ENCODE measurements at regions not wholly inside any gene's neighbourhood (a gene's known extent, or its start where the extent isn't known, plus 50 kb on each side); places are given as distances from the start of the nearest gene placed in this dataset.

DNA sequence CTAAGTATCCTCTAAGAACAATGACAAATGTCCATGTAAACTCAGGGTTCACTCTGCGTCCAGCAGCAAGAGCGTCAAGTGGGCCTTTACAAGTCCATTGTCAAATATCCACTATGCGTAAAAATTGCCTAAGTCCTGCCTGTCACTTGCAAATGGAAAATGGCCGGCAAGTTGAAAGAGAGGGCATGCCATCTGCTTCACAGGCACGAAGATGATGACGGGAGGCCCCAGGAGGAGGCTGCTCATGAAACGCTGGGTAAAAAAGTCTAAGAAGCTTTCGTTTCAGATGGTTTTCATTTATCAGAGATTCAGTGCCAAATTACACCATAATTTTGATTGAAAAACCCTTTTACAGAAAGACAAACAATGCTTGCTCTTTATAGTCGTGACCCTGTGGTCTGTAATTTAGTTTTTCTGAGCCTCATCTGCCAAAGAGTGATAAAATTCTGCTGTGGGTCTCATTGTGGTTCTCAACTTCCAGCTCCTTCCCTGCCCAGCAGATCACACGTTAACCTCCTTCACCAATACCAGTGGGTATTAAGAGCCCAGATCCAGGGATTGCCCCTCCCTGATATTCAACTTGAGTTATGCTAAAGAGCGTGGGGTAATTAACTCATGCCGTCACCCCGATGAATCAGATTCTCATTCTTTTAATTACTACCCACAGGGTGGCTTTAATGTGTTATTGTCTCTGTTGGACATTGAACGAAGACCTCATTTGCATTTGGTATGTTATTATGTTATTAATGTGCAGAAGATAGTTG lies 160.2 kb upstream of the ALKAL2 start:
- DNase-seq (ENCODE audit: low spot score) = no peak
- TF ChIP-seq, protein P1, sequence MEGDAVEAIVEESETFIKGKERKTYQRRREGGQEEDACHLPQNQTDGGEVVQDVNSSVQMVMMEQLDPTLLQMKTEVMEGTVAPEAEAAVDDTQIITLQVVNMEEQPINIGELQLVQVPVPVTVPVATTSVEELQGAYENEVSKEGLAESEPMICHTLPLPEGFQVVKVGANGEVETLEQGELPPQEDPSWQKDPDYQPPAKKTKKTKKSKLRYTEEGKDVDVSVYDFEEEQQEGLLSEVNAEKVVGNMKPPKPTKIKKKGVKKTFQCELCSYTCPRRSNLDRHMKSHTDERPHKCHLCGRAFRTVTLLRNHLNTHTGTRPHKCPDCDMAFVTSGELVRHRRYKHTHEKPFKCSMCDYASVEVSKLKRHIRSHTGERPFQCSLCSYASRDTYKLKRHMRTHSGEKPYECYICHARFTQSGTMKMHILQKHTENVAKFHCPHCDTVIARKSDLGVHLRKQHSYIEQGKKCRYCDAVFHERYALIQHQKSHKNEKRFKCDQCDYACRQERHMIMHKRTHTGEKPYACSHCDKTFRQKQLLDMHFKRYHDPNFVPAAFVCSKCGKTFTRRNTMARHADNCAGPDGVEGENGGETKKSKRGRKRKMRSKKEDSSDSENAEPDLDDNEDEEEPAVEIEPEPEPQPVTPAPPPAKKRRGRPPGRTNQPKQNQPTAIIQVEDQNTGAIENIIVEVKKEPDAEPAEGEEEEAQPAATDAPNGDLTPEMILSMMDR (IDR thresholded peaks at IDR 0.05; ENCODE audit: extremely low read depth, missing control alignments) = no peak

DNA sequence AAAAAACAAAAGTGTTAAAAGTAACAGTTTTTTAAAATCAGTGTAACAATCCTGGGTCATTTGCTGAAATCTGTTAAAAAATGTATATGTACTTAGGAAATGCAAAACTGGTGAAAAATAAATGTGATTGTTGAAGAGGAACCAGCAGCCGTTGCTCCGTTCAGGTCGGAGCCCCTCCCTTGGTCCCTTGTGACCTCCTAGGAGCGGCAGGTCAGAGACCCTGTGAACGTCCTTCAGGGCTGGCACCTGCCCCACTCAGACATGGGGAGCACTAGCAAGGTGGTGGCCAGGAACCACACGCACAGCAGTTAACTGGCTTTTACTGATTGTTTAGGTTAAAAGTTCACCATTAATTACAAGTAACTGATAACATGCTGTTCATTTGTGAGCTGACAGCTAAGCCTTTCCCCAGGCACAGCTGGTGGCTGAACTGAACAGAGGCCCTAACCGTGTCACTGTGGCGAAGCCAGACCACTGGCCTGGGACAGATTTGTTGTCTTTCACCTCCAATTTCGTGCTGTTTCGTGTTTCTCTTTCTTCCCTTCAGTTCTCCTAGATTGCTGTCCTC lies 159.2 kb upstream of the ALKAL2 start:
- no peak for DNase-seq (ENCODE audit: low spot score)
- TF ChIP-seq, protein P1 (IDR thresholded peaks at IDR 0.05; ENCODE audit: extremely low read depth, missing control alignments) = no peak

DNA sequence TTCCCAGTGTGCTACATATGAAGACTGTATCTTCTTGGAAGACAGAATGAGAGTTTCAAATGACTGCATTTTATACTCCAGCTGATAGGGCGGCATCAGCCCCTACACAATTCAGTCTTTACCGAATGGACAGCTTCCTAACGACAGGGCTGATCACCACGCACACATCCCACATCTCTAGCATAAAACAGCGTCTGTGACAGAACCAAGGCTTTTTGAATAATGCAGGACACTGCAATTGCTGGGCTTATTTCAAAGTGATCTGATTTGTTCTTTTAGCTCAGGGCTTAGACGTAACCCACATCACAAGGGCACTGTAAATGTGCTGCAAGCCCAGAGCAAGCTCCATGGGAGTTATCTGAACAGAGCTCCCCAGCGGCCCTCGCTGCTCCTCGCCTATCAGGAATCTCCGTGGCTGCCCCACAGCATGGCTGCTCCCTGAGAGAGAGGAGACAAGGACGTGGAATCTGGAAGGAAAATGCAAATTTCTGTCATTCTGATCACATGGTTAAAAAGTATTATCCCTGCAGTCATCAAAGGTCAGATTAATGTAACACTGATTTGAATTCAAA lies 158.5 kb upstream of the ALKAL2 start:
- no peak for DNase-seq (ENCODE audit: low spot score)
- TF ChIP-seq, protein P1 (IDR thresholded peaks at IDR 0.05; ENCODE audit: extremely low read depth, missing control alignments) = no peak

DNA sequence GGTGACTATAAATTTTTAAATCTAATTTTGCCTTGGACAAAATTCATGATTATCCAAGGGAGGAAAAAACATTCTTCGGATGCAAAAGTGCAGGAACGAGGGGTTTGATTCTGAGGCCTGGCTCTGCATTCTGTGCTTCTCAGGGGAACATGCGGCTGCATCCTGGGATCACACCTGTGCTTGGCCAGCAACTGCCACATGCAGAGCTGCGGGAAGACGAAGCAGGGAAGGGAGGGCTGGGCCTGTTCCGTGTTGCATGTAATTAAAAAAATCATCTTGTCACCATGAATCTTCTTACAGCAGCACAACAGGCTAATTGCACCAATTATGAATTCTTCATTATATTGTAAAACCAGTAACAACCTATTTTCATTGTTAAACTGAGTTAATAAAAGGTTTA lies 158.0 kb upstream of the ALKAL2 start:
- DNase-seq (ENCODE audit: low spot score) = no peak
- TF ChIP-seq, protein P1 (IDR thresholded peaks at IDR 0.05; ENCODE audit: extremely low read depth, missing control alignments) = no peak

DNA sequence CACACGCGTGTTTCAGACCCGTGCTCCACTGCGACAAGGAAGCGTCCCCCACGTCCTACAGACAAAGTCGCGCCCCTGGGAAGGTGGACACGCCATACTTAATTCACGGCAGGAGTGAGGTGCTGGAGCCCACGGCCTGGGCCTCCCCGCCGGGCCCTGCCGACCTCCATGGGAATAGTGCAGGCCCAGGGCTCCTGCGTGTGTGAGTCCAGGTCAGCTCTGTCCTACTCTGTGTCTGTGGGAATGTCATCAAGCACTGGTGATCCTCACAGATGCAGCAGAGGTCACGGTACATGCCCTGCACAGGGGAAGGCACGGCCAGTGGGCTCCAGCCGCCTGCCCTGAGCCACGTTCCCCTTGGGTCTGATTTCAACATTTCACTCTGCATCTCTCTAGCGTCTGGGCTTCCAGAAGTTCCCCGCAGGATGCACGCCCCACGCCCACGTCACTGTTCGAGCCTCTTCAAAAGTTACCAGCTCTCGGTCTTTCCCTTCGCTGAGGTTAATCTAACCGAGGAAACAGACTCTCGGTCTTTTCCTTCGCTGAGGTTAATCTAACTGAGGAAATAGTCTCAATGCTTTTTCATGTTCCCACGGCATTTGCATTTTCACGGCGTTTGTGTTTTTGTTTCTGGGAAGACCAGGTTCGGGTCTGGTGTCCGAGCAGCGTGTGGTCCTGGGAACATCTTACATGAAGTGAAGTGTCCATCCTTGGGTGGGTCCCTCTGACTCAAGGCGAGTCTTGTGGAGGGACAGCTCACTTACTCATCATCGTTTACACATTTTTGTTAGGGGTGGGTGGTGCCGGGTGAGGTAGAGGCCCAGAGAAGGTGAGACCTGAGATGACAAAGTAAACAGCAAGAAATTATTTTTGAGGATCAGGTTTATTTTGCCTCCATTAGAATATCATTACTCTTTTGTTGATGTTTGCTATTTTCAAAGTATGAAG lies 157.3 kb upstream of the ALKAL2 start:
- DNase-seq (ENCODE audit: low spot score) = no peak
- TF ChIP-seq, protein P1 (IDR thresholded peaks at IDR 0.05; ENCODE audit: extremely low read depth, missing control alignments) = no peak

DNA sequence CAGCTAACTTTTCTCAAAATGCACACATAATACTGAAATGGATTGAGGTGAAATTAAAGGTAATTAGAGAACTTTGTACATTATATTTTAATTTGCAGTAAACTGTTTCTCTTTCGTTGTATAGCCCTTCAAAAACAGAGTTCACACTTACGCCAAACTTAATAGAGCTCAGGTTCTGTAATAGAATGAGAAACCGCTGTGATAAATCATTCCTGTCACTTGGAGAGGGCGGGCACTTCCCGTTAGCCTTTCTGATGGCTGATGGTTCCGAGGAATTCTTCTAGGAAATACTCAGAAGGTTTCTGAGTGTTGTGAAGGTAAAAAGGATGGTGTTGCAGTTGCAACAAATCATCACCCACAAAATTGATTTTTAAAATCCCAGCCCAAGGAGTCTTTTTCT lies 155.8 kb upstream of the ALKAL2 start:
- TF ChIP-seq, protein P1 (IDR thresholded peaks at IDR 0.05; ENCODE audit: extremely low read depth, missing control alignments) = no peak
- DNase-seq (ENCODE audit: low spot score) = no peak

All from GM20000 (cell line).